C4-2B (cell line): ENCODE measurements at regions not wholly inside any gene's neighbourhood (a gene's known extent, or its start where the extent isn't known, plus 50 kb on each side); places are given as distances from the start of the nearest gene placed in this dataset.

Experiments
- ZFX ChIP-seq: fragments of 450-650 bp; IDR thresholded peaks from 2 replicates; pipeline ENCODE4 v1.6.1; 2017
- TF ChIP-seq, protein P1 (sequence below): fragments of 450-650 bp; conservative IDR thresholded peaks from 2 replicates; pipeline ENCODE4 v1.5.1; 2017; ENCODE audit warnings: mild to moderate bottlenecking

DNA sequence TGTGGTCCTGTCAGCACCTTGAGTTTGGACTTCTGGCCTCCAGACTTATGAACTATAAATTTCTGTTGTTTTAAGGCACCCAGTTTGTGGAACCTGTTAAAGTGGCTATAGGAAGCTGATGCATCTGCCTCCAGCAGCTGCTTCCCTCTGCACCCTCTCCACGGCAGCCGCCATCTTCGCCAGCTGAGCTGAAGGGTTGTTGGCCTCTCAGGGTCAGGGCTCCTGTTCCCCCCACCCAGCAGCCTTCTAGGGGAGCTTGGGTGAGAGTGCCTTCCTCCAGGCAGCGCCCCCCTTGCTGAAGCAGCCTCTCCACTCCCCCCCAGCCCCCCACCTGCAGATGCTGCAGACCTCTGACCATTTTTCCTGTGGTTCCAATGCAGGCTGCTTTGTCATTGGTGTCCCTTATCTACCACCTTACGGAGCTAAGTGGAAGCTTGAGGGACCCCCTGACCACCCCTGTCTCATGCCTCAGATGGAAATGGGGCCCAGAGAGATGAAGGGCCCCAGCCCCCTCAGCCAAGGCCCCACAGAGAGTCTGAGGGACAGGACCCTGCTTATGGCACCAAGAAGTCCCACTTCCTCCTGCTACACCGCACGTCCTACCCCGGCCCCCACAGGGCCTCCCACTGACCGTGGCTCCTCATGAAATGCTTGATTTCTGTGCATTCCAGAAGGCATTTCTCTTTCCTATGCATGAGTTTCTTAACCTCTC, 61.4 kb upstream of the TLE3 start:
- TF ChIP-seq, protein P1, sequence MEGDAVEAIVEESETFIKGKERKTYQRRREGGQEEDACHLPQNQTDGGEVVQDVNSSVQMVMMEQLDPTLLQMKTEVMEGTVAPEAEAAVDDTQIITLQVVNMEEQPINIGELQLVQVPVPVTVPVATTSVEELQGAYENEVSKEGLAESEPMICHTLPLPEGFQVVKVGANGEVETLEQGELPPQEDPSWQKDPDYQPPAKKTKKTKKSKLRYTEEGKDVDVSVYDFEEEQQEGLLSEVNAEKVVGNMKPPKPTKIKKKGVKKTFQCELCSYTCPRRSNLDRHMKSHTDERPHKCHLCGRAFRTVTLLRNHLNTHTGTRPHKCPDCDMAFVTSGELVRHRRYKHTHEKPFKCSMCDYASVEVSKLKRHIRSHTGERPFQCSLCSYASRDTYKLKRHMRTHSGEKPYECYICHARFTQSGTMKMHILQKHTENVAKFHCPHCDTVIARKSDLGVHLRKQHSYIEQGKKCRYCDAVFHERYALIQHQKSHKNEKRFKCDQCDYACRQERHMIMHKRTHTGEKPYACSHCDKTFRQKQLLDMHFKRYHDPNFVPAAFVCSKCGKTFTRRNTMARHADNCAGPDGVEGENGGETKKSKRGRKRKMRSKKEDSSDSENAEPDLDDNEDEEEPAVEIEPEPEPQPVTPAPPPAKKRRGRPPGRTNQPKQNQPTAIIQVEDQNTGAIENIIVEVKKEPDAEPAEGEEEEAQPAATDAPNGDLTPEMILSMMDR, result no peak
- no peak for TF ChIP-seq ZFX
